GM12878 (cell line): ENCODE measurements at regions not wholly inside any gene's neighbourhood (a gene's known extent, or its start where the extent isn't known, plus 50 kb on each side); places are given as distances from the start of the nearest gene placed in this dataset.

ENCODE experiments used
- BHLHE40 ChIP-seq, 2 experiments: fragments of 450-650 bp in 1 of 2; IDR thresholded peaks; 2 replicates each; pipeline ENCODE4 v1.6.1; 2011 to 2017; ENCODE audit warnings: low read depth in 2 of 2, borderline replicate concordance in 1 of 2, improper control_type of control experiment in 1 of 2, low read length in 1 of 2, mild to moderate bottlenecking in 1 of 2
- CEBPZ ChIP-seq: fragments of 150-350 bp; IDR thresholded peaks from 2 replicates; pipeline ENCODE4 v1.6.1; 2016; ENCODE audit warnings: low read depth, low read length
- FOXM1 ChIP-seq: IDR thresholded peaks from 2 replicates; pipeline ENCODE4 v1.6.1; 2012; ENCODE audit warnings: low read depth, mild to moderate bottlenecking, inconsistent platforms, low read length, moderate library complexity
- JUND ChIP-seq: IDR thresholded peaks from 2 replicates; pipeline ENCODE4 v1.6.1; 2012; ENCODE audit warnings: low read depth, mild to moderate bottlenecking, low read length, improper control_type of control experiment, moderate library complexity
- RAD51 ChIP-seq: fragments of 450-650 bp; IDR thresholded peaks from 2 replicates; pipeline ENCODE4 v1.6.1; 2016; ENCODE audit warnings: moderate library complexity, mild to moderate bottlenecking, inconsistent platforms
- RELA ChIP-seq: fragments of 450-650 bp; IDR thresholded peaks from 2 replicates; pipeline ENCODE4 v1.8.0; 2014; ENCODE audit warnings: borderline replicate concordance; ENCODE audit not compliant: partially characterized antibody
- REST ChIP-seq: IDR thresholded peaks from 2 replicates; pipeline ENCODE4 v1.6.1; 2012; ENCODE audit warnings: mild to moderate bottlenecking, low read depth, low read length
- SIN3A ChIP-seq: IDR thresholded peaks from 2 replicates; pipeline ENCODE4 v1.6.1; 2012; ENCODE audit warnings: low read depth, low read length, improper control_type of control experiment
- TCF12 ChIP-seq: IDR thresholded peaks from 2 replicates; pipeline ENCODE4 v1.6.1; 2011; ENCODE audit warnings: low read depth, mild to moderate bottlenecking, low read length
- ZNF622 ChIP-seq: fragments of 450-650 bp; IDR thresholded peaks from 2 replicates; pipeline ENCODE4 v1.6.1; 2017; ENCODE audit warnings: mild to moderate bottlenecking, inconsistent platforms
- TF ChIP-seq, protein P1 (sequence below): IDR thresholded peaks from 2 replicates; pipeline ENCODE4 v1.6.1; 2012; ENCODE audit warnings: low read depth, low read length, improper control_type of control experiment

GRCh38 chr9:72467766-72468738, 53.4 kb upstream of the TMC1 start (continued):
- no peak for TF ChIP-seq CEBPZ
- TF ChIP-seq FOXM1: no peak
- TF ChIP-seq RELA: no peak
- TF ChIP-seq REST: no peak
- TF ChIP-seq BHLHE40 (IDR thresholded peaks at IDR 0.05; ENCODE audit: borderline replicate concordance in 1 of 2, low read depth in 2 of 2, low read length in 1 of 2): 0 out of 4 replicates have a peak, but pooled peaks of 1 of the 2 experiments have one; percentile 41
- TF ChIP-seq JUND: no peak
- TF ChIP-seq ZNF622: no peak
- 0 out of 2 replicates have a peak, but pooled peaks have one; percentile 48 for TF ChIP-seq RAD51
- TF ChIP-seq, protein P1, sequence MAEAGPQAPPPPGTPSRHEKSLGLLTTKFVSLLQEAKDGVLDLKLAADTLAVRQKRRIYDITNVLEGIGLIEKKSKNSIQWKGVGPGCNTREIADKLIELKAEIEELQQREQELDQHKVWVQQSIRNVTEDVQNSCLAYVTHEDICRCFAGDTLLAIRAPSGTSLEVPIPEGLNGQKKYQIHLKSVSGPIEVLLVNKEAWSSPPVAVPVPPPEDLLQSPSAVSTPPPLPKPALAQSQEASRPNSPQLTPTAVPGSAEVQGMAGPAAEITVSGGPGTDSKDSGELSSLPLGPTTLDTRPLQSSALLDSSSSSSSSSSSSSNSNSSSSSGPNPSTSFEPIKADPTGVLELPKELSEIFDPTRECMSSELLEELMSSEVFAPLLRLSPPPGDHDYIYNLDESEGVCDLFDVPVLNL: no peak
- no peak for TF ChIP-seq TCF12
- TF ChIP-seq SIN3A: no peak
